ENCODE measurements at regions not wholly inside any gene's neighbourhood (a gene's known extent, or its start where the extent isn't known, plus 50 kb on each side); places are given as distances from the start of the nearest gene placed in this dataset.

GRCh38 chr5:152124409-152125041 is 199.9 kb upstream of the GLRA1 start:
- TF ChIP-seq TCF7L2 (IDR thresholded peaks at IDR 0.05; ENCODE audit: low read depth, low read length) = no peak
- no peak for TF ChIP-seq CTCF (IDR thresholded peaks at IDR 0.05)
- TF ChIP-seq REST (IDR thresholded peaks at IDR 0.05; ENCODE audit: insufficient read depth in 1 of 2, low read depth in 2 of 2, low read length in 1 of 2) = no peak
- no peak for TF ChIP-seq POLR2AphosphoS5 (IDR thresholded peaks at IDR 0.05; ENCODE audit: low read depth, low read length)
- no peak for TF ChIP-seq SIN3A (IDR thresholded peaks at IDR 0.05; ENCODE audit: borderline replicate concordance, insufficient read depth, low read depth, low read length)
